HG03558 (cell line): ENCODE measurements at regions not wholly inside any gene's neighbourhood (a gene's known extent, or its start where the extent isn't known, plus 50 kb on each side); places are given as distances from the start of the nearest gene placed in this dataset.
"Not testable (repeated sequence)": the region's sequence is repeated elsewhere in the genome, so short reads cannot be mapped to it uniquely, and the experiment has no call there.

ENCODE experiments used
- ATAC-seq: cut with Tn5 transposase; IDR thresholded peaks from one replicate; pipeline ENCODE4 v1.9.1; 2021; ENCODE audit warnings: moderate number of reproducible peaks; ENCODE audit not compliant: unreplicated experiment; ENCODE audit errors: extremely low read depth

GRCh38 chr5:103800741-103801495 is 238.3 kb upstream of the NUDT12 start:
- ATAC-seq = no peak

DNA sequence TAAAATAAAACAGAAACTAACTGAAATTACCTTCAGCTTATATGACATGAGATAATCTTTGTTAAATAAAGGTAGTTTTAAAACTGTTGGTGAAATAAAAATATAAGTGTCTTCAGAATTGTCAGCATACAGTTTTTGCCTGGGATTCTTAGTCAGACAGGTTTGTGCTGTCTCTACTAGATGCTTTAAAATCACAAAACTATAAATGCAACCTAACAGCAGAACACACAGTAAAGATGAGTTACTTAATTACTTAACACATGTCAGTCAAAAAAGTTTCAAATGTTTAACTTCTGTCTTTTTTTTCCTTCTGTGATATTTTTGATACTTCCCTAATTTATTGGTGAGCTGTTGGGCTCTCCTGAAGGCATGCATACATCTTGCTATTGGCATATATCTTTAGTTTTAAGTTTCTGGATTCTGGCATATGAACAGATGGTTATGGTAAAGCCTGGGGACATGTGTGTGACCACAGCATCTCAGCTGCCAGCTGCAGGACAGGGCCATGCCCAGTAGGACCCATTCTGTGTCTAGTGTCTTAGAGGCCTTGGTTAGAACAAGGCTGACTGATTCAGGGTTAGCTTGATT is 231.1 kb upstream of the NUDT12 start:
- ATAC-seq = no peak

GRCh38 chr5:103785569-103785968 is 223.0 kb upstream of the NUDT12 start:
- ATAC-seq = no peak

DNA sequence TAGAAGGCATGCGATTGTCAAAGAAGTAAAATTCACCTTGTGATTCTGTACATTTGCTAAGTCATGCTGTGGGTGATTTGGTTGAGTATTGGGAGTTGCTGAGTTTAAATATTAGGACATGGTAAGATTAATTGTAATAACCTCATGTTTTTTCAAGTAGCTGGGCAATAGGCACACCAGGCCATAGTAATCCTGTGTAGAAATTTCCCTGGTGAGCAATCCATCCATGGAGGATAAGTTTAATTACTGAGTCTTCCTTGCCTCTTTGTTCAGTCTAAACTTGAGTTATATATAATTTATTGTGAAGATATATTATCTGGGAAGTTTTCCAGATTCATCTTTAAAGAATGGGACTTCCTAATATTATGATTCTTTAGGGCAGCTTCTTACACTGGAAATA is 221.1 kb upstream of the NUDT12 start:
- no peak for ATAC-seq

DNA sequence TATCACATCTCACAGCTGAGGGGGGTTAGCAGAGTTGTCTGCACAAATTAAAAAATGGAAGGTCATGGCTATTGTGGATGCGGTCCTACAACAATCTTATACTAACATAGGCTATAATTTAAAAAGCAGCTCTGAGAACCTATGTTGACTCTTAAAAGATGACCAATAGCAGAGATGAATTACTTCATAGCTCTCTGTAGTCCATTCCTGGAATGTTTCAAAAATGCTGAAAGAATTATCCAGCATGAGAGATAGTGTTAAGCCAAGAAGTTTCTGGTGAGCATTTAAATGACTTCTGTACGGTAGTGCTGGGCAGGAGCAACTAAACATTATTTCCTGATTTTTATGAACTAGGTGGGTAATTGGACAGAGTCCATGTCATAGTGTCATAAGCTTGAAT is 218.2 kb upstream of the NUDT12 start:
- ATAC-seq = no peak

DNA sequence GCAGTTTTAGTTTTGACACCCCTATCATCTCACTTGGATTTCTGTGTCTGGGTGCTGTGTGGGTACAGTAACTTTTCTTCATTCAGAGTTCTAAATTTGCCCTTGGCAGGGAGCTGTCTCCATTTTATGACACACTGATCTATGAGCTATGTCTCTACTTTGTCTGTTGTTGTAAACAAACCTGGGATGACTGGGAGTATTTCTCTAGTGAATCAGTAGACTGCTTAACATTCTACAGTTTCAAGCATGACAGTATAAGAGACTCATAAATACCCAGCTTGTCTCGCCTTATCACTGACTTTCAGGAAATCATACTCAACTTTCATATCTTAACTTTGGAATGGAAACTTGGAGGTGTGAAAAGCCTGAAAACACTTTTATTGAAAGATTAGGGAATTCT is 212.1 kb upstream of the NUDT12 start:
- ATAC-seq = no peak

DNA sequence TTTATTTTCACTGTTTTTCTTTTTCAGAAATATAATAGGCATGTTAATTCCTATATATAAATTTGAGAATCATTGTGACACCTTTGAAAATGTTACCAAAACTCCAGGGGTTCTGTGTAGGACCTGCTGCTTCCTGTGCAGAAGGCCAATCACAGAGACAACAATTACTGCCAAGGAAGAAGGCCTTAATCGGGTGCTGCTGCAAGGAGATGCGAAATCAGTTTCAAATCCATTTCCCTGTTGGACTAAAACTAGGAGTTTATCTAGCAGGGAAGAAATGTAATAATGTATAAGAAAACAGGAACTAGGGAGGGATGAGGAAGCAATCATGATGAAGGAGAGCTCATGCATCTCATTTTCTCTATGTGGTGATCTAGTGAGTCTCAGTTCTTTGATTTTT is 209.7 kb upstream of the NUDT12 start:
- ATAC-seq = no peak

DNA sequence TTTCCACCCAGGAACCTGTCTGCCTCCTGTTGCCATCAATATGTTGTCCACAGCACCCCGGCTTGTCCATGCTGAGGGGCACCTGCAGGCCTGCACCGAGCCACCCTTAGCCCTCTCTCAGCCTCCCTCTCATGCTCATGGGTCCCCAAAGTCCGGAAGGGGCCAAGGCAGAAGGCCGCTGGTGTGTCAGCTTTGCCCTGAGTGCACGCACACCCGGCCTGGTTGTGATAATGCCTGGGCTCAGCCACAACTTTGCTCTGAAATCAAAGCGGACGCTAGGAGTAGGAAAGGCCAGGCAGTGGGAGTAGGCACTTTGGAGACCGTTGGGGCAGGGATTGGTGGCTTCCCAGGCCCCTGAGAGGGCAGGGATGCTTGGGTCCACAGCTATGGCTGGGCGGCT is 201.8 kb upstream of the NUDT12 start:
- ATAC-seq = no peak

DNA sequence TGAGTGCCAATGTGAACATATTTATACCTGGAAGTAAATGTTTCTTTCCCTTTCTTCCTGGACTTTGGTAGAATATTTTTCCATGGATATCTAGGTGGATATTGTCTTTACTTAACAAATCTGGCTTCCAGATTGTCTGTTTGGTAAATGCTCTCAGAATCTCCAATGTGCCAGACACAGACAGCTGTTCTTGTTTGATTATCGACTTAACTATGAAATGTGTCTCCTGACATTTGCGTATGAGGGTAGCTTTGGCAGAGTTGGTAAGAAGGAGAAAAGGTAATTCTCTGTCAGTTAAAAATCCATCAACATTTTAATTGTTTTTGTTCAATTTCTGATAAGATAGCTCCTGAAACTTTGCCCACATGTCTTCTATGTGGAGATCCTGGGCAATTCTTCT is 196.4 kb upstream of the NUDT12 start:
- ATAC-seq = no peak

- no peak for ATAC-seq
These were observed 193.4 kb upstream of the NUDT12 start for GRCh38 chr5:103755974-103756373.

DNA sequence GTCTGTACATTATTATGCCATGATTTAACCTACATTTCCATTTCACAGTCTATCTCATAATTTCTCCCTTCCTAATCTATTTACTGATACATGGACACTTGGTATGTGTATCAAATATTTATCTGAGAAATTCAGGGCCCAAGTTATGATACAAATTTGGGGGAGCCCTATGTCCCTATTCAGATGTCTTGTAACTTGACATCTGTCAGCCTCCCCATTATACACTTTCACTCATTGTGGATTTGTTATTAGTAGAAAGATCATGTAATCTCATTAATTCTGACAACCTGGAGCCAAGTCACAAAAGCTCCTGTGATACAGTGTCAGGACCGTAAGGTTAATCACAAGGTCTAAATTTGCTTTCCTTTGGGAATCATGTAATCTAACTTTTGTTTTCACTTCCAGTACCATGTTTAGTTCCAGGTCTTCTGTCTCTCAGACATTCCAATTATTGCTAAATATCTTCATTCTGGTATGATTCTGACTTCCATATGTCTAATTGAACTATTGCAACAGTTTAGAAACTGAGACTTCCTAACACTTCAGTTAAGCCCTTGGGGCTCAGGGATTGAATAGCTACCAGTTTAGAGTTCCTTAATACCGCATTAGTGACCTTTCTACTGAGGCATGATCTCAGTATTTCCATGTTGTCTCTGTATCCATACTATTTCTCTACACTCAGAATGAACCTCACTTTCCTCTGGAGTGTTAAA is 182.9 kb upstream of the NUDT12 start:
- ATAC-seq = no peak

DNA sequence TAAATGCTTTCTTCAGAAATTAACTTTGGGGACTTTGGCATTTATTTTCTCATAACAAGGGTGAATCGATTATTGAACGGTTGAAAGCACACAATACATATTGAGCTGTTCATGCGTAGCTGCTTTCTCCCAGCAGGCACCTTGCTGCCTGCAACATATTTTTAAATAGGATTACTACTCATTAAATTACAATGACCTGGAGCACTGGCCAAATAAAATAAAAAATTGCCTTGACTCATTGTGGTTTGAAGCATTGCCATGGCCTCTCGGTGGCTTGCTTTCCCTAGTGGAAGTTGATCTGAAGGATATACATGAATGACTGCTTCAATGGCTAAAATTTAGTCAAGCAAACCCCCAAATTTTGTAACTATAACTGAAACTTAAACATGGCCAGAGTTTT is 181.6 kb upstream of the NUDT12 start:
- ATAC-seq = no peak

GRCh38 chr5:103743421-103743820 is 180.8 kb upstream of the NUDT12 start:
- ATAC-seq = no peak

DNA sequence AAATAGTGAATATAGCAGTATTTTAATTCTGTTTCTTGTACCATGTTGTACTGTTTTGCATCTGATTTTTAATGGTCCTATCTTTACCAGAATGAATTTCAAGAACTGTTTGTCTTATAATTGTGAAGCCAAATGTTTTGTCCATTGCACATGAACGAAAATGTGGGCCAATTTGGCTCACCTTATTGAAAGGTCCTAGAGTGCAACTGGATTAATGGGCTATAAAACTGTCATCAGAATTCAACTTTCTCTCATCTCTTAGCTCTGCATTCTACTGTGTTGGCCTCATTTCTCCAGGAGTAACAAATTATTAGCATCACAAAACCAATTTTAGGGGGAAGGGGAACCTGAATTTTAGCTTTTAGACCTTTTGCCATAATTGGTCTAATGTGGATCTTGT is 179.4 kb upstream of the NUDT12 start:
- ATAC-seq = no peak

GRCh38 chr5:103736343-103736742 is 173.8 kb upstream of the NUDT12 start:
- not testable (repeated sequence) for ATAC-seq

GRCh38 chr5:103724271-103724670 is 161.7 kb upstream of the NUDT12 start:
- ATAC-seq = no peak

GRCh38 chr5:103721183-103721582 is 158.6 kb upstream of the NUDT12 start:
- ATAC-seq = no peak

DNA sequence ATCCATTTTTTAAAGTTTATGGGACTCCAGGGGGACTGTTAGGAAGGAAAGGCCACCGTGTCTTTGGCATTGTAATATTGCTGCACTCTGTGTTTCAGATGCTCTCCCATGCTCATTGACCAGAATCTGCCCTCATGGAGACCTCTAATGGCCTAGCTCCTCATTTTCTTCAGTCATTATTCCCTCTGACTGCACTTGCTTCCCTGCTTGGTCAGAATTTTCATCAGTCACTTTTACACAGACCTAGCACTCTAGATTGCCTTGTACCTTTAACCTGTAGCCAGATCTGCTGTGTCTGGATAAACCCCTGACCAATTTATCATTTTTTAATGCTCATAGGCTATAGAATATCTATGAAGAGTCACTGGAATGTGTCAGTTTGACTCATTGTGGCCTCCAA is 155.5 kb upstream of the NUDT12 start:
- no peak for ATAC-seq

DNA sequence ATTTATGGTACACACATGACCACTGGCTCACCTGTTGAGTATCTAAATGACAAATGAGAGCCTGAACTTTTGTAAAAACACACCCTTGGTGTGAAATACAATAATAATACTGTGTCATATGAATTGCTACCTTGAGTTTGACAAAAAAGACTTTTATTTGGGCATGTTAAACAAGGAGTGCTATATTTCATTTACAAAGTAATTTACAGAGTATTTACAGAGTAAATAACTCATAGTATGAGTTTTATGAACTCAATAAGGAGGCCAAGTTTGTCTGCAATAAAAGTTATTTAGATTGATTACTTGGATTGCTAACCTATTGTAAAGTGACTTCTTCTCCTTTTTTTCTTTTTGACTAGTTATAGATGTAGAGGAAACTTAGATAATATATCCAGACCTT is 146.0 kb upstream of the NUDT12 start:
- ATAC-seq = no peak

DNA sequence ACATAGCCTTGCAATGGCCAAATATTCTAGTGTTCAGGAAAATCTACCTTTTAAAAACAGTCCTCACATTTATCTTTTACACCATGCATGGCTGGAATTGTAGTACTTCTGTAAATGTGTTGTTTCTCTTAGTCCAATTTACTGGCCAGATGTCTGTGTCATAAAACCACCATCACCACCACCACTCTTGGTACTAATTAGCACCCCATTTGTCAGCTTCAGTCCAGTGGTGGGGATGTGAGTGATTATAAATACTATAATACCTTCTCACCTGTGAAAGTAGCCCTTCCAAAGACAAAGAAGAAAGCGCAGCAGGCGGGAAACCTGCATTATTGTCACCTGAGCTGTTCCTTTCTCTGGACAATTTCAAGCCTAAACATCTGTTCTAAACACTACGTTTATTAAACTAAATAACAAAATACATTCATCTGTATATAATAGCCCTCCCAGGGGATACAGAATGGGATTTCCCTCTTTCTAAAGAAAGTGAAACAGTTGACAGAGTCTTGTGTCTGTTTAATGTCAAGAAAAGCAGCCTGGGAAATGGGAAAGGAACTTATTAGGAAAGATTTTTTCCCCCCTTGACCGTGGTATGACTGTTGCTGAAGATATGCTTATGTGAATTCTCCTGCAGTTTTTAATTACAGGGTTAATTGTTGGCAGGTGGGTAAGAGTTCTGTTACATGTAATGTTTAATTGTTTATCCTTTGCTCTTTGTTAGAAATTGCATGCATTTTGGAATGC is 144.5 kb upstream of the NUDT12 start:
- no peak for ATAC-seq

- no peak for ATAC-seq
These were observed 141.0 kb upstream of the NUDT12 start for GRCh38 chr5:103703617-103704016.
